ENCODE measurements at regions not wholly inside any gene's neighbourhood (a gene's known extent, or its start where the extent isn't known, plus 50 kb on each side); places are given as distances from the start of the nearest gene placed in this dataset.
"Not testable (repeated sequence)": the region's sequence is repeated elsewhere in the genome, so short reads cannot be mapped to it uniquely, and the experiment has no call there.

GRCh38 chr2:144124882-144125281 lies 395.0 kb downstream of the ZEB2 start:
- H3K4me1 Mint-ChIP-seq = no peaks in the 10 kb centered on the region
- no peaks in the 10 kb centered on the region for H3K27me3 Mint-ChIP-seq
- H3K36me3 Mint-ChIP-seq (ENCODE audit: low read depth) = peaks cover 2% of the 10 kb centered on the region
- intact Hi-C loops (cut with micrococcal nuclease) = no loop called here
- DNase-seq = no peak
- H3K9me3 Mint-ChIP-seq = peaks cover 4% of the 10 kb centered on the region
- H3K4me3 Mint-ChIP-seq = no peak overlapping the region
- H3K27ac Mint-ChIP-seq = no peak overlapping the region

GRCh38 chr2:144120487-144120886 lies 399.4 kb downstream of the ZEB2 start:
- Mint-ChIP-seq H3K4me3 (no peak overlapping the region), H3K4me1 (peaks cover 5% of the 10 kb centered on the region), H3K27ac (no peak overlapping the region), H3K27me3 (no peaks in the 10 kb centered on the region), H3K9me3 (peaks cover 4% of the 10 kb centered on the region), H3K36me3 (ENCODE audit: low read depth) (peaks cover 2% of the 10 kb centered on the region)
- no peak for DNase-seq
- intact Hi-C loops (cut with micrococcal nuclease) = no loop called here

GRCh38 chr2:144117086-144117485 lies 402.8 kb downstream of the ZEB2 start:
- Mint-ChIP-seq H3K9me3 (peaks cover 4% of the 10 kb centered on the region), H3K4me1 (peaks cover 5% of the 10 kb centered on the region), H3K36me3 (ENCODE audit: low read depth) (no peaks in the 10 kb centered on the region), H3K27ac (peak overlapping the region; percentile 1), H3K4me3 (no peak overlapping the region), H3K27me3 (no peaks in the 10 kb centered on the region)
- no peak for DNase-seq
- intact Hi-C loops (cut with micrococcal nuclease) = no loop called here

- no peaks in the 10 kb centered on the region for H3K36me3 Mint-ChIP-seq (ENCODE audit: low read depth)
- DNase-seq = no peak
- H3K27me3 Mint-ChIP-seq = no peaks in the 10 kb centered on the region
- peaks cover 4% of the 10 kb centered on the region for H3K9me3 Mint-ChIP-seq
- intact Hi-C loops (cut with micrococcal nuclease) = no loop called here
- peaks cover 5% of the 10 kb centered on the region for H3K4me1 Mint-ChIP-seq
- H3K27ac Mint-ChIP-seq = no peak overlapping the region
- no peak overlapping the region for H3K4me3 Mint-ChIP-seq
These were observed 404.1 kb downstream of the ZEB2 start for GRCh38 chr2:144115739-144116291.

- intact Hi-C loops (cut with micrococcal nuclease) = no loop called here
- Mint-ChIP-seq H3K36me3 (ENCODE audit: low read depth) (no peaks in the 10 kb centered on the region), H3K27ac (no peak overlapping the region), H3K9me3 (peaks cover 4% of the 10 kb centered on the region), H3K4me1 (peaks cover 5% of the 10 kb centered on the region), H3K4me3 (no peak overlapping the region), H3K27me3 (no peaks in the 10 kb centered on the region)
- DNase-seq = no peak
These were observed 405.2 kb downstream of the ZEB2 start for GRCh38 chr2:144114760-144115159.

- intact Hi-C loops (cut with micrococcal nuclease) = no loop called here
- DNase-seq = no peak
- Mint-ChIP-seq H3K4me1 (no peaks in the 10 kb centered on the region), H3K27ac (no peak overlapping the region), H3K4me3 (no peak overlapping the region), H3K36me3 (ENCODE audit: low read depth) (peaks cover 4% of the 10 kb centered on the region), H3K9me3 (peaks cover 12% of the 10 kb centered on the region), H3K27me3 (no peaks in the 10 kb centered on the region)
These were observed 408.5 kb downstream of the ZEB2 start for GRCh38 chr2:144111437-144111836.

- DNase-seq; H3K27me3 Mint-ChIP-seq; H3K4me3 Mint-ChIP-seq; intact Hi-C loops (cut with micrococcal nuclease); H3K36me3 Mint-ChIP-seq (ENCODE audit: low read depth); H3K27ac Mint-ChIP-seq; H3K4me1 Mint-ChIP-seq: not testable (repeated sequence)
- peaks cover 13% of the 10 kb centered on the region for H3K9me3 Mint-ChIP-seq
These were observed 413.8 kb downstream of the ZEB2 start for GRCh38 chr2:144106104-144106503.

GRCh38 chr2:144102386-144102785 lies 417.5 kb downstream of the ZEB2 start:
- Mint-ChIP-seq H3K4me1 (no peaks in the 10 kb centered on the region), H3K9me3 (peaks cover 13% of the 10 kb centered on the region), H3K27ac (no peak overlapping the region), H3K27me3 (no peaks in the 10 kb centered on the region), H3K36me3 (ENCODE audit: low read depth) (peaks cover 5% of the 10 kb centered on the region), H3K4me3 (no peak overlapping the region)
- no peak for DNase-seq
- intact Hi-C loops (cut with micrococcal nuclease) = no loop called here

- no peak for DNase-seq
- Mint-ChIP-seq H3K27ac (no peak overlapping the region), H3K27me3 (no peaks in the 10 kb centered on the region), H3K36me3 (ENCODE audit: low read depth) (no peaks in the 10 kb centered on the region), H3K4me3 (no peak overlapping the region), H3K9me3 (no peaks in the 10 kb centered on the region), H3K4me1 (no peaks in the 10 kb centered on the region)
- intact Hi-C loops (cut with micrococcal nuclease) = no loop called here
These were observed 420.0 kb downstream of the ZEB2 start for GRCh38 chr2:144099780-144100377.

GRCh38 chr2:144099340-144099739 lies 420.6 kb downstream of the ZEB2 start:
- intact Hi-C loops (cut with micrococcal nuclease) = no loop called here
- H3K36me3 Mint-ChIP-seq (ENCODE audit: low read depth) = peaks cover under 1% of the 10 kb centered on the region
- no peak for DNase-seq
- H3K4me1 Mint-ChIP-seq = no peaks in the 10 kb centered on the region
- no peaks in the 10 kb centered on the region for H3K27me3 Mint-ChIP-seq
- H3K27ac Mint-ChIP-seq = no peak overlapping the region
- H3K9me3 Mint-ChIP-seq = no peaks in the 10 kb centered on the region
- no peak overlapping the region for H3K4me3 Mint-ChIP-seq

- Mint-ChIP-seq H3K4me3 (no peak overlapping the region), H3K36me3 (ENCODE audit: low read depth) (peaks cover 2% of the 10 kb centered on the region), H3K27me3 (no peaks in the 10 kb centered on the region), H3K9me3 (no peaks in the 10 kb centered on the region), H3K27ac (no peak overlapping the region), H3K4me1 (no peaks in the 10 kb centered on the region)
- intact Hi-C loops (cut with micrococcal nuclease) = no loop called here
- DNase-seq = no peak
These were observed 422.3 kb downstream of the ZEB2 start for GRCh38 chr2:144097440-144098225.

- intact Hi-C loops (cut with micrococcal nuclease) = no loop called here
- H3K36me3 Mint-ChIP-seq (ENCODE audit: low read depth) = peaks cover 2% of the 10 kb centered on the region
- no peak for DNase-seq
- no peaks in the 10 kb centered on the region for H3K4me1 Mint-ChIP-seq
- no peaks in the 10 kb centered on the region for H3K27me3 Mint-ChIP-seq
- H3K27ac Mint-ChIP-seq = no peak overlapping the region
- no peak overlapping the region for H3K4me3 Mint-ChIP-seq
- no peaks in the 10 kb centered on the region for H3K9me3 Mint-ChIP-seq
These were observed 423.4 kb downstream of the ZEB2 start for GRCh38 chr2:144096531-144096930.

GRCh38 chr2:144094408-144095151 lies 425.3 kb downstream of the ZEB2 start:
- Mint-ChIP-seq H3K27me3 (no peaks in the 10 kb centered on the region), H3K4me3 (no peak overlapping the region), H3K4me1 (no peaks in the 10 kb centered on the region), H3K36me3 (ENCODE audit: low read depth) (peaks cover 2% of the 10 kb centered on the region), H3K9me3 (no peaks in the 10 kb centered on the region), H3K27ac (no peak overlapping the region)
- no peak for DNase-seq
- intact Hi-C loops (cut with micrococcal nuclease) = loop anchor here (5.0 kb wide), 1 partner anchor 88 kb away; no protein-coding TSS in a partner anchor

- Mint-ChIP-seq H3K9me3 (peaks cover 14% of the 10 kb centered on the region), H3K4me1 (peaks cover 7% of the 10 kb centered on the region), H3K27ac (no peak overlapping the region), H3K36me3 (ENCODE audit: low read depth) (peaks cover 2% of the 10 kb centered on the region), H3K4me3 (no peak overlapping the region), H3K27me3 (no peaks in the 10 kb centered on the region)
- intact Hi-C loops (cut with micrococcal nuclease) = loop anchor here (5.0 kb wide), 1 partner anchor 91 kb away; no protein-coding TSS in a partner anchor
- no peak for DNase-seq
These were observed 428.3 kb downstream of the ZEB2 start for GRCh38 chr2:144091622-144092021.

Data from activated CD4-positive, alpha-beta T cell treated with anti-CD3 and anti-CD28 coated beads, Interleukin-2, amount 10 ng/mL, durations not matched to agents 24 days and 14 days (primary cell).